SK-N-MC (cell line): ENCODE measurements at regions not wholly inside any gene's neighbourhood (a gene's known extent, or its start where the extent isn't known, plus 50 kb on each side); places are given as distances from the start of the nearest gene placed in this dataset.
"Not testable (repeated sequence)": the region's sequence is repeated elsewhere in the genome, so short reads cannot be mapped to it uniquely, and the experiment has no call there.

Experiments used
- DNase-seq: peaks from one replicate; pipeline ENCODE4 v3.0.0-alpha.2; 2011; ENCODE audit warnings: low read depth, low spot score
- H3K27ac ChIP-seq: fragments of 200-600 bp; sonication (generic); 2 replicates; pipeline ENCODE4 v1.5.1; 2016; ENCODE audit warnings: mixed run types
- H3K36me3 ChIP-seq: fragments of 200-600 bp; sonication (generic); 2 replicates; pipeline ENCODE4 v1.6.1; 2017; ENCODE audit warnings: antibody characterized with exemption, low read length, mixed read lengths; ENCODE audit not compliant: insufficient read depth
- H3K4me3 ChIP-seq: fragments of 200-600 bp; sonication (generic); 2 replicates; pipeline ENCODE4 v1.5.1; 2016
- H3K9ac ChIP-seq: fragments of 200-600 bp; sonication (generic); 2 replicates; pipeline ENCODE4 v1.8.0; 2017; ENCODE audit warnings: mixed run types, mixed read lengths; ENCODE audit not compliant: insufficient read length
- H3K9me3 ChIP-seq: fragments of 200-600 bp; sonication (generic); 2 replicates; pipeline ENCODE4 v1.6.1; 2017; ENCODE audit warnings: low read depth, mild to moderate bottlenecking, antibody characterized with exemption, low read length, moderate library complexity, mixed read lengths
- EZH2 ChIP-seq: fragments of 200-600 bp; sonication (generic); IDR thresholded peaks from one replicate; pipeline ENCODE4 v1.6.1; 2017; ENCODE audit warnings: antibody characterized with exemption
- FOXP2 ChIP-seq: optimal IDR thresholded peaks from 2 replicates; pipeline ENCODE3; 2011; ENCODE audit warnings: mild to moderate bottlenecking, moderate library complexity; ENCODE audit not compliant: insufficient read depth; ENCODE audit errors: extremely low read length, control extremely low read depth
- POLR2AphosphoS5 ChIP-seq: IDR thresholded peaks from 2 replicates; pipeline ENCODE4 v1.6.1; 2012; ENCODE audit warnings: mild to moderate bottlenecking, low read depth, low read length, borderline replicate concordance

- Histone ChIP-seq H3K4me3 (no peak overlapping the region), H3K9me3 (no peaks in the 10 kb centered on the region), H3K27ac (no peak overlapping the region), H3K36me3 (no peaks in the 10 kb centered on the region), H3K9ac (no peak overlapping the region)
- TF ChIP-seq POLR2AphosphoS5 = no peak
- no peak for TF ChIP-seq EZH2
- TF ChIP-seq FOXP2 = no peak
- DNase-seq = no peak
Measured at GRCh38 chr4:15168759-15169158, 166.5 kb downstream of the CPEB2 start.

DNA sequence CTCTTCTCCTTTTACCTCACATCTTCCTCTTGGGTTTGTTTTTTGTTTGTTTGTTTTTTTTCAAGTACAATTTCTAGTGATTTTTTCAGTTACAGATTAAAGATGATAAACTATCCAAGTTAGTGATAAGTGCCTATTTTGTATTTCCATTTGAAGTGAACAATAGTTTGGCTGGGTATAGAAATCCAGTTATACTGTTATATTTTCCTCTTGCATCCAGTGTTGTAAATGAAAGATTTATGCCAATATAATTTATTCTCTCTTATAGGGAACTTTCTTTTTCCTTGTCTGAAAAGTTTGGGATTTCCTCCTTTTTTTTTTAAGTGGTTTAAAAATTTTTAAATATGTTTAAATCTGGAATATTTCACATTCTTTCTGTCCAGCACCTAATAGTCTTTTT is 169.4 kb downstream of the CPEB2 start:
- H3K9ac ChIP-seq = no peak overlapping the region
- no peak for TF ChIP-seq POLR2AphosphoS5
- no peak for TF ChIP-seq EZH2
- no peak for TF ChIP-seq FOXP2
- no peak overlapping the region for H3K27ac ChIP-seq
- H3K36me3 ChIP-seq = no peaks in the 10 kb centered on the region
- H3K9me3 ChIP-seq = no peaks in the 10 kb centered on the region
- H3K4me3 ChIP-seq = no peak overlapping the region
- no peak for DNase-seq

DNA sequence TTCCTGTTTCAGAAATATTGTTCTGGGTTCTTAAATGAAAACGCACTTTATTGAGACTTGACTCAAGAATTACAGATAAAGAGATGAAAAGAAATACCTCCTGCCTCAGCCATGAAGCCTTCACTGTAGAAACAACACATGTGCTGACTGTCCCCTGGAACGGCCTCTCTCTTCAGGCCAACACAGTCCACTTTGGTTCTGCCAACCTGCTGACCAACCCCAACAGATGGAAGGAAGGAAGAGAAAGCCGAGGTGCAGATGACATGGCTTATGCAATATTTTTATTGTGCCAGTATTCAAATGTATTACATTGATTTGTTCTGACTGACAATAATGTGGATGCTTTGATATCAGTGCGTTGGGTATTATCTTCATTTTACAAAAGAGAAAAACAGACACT is 171.0 kb downstream of the CPEB2 start:
- DNase-seq = no peak
- H3K36me3 ChIP-seq = no peaks in the 10 kb centered on the region
- H3K27ac ChIP-seq = no peak overlapping the region
- H3K9ac ChIP-seq = no peak overlapping the region
- TF ChIP-seq POLR2AphosphoS5 = no peak
- no peak for TF ChIP-seq FOXP2
- no peak for TF ChIP-seq EZH2
- H3K4me3 ChIP-seq = no peak overlapping the region
- H3K9me3 ChIP-seq = no peaks in the 10 kb centered on the region

GRCh38 chr4:15174168-15174567 is 171.9 kb downstream of the CPEB2 start:
- DNase-seq, H3K27ac ChIP-seq, H3K9me3 ChIP-seq, H3K36me3 ChIP-seq, H3K4me3 ChIP-seq, H3K9ac ChIP-seq: not testable (repeated sequence)

- not testable (repeated sequence) for H3K4me3 ChIP-seq, DNase-seq, H3K9me3 ChIP-seq, H3K9ac ChIP-seq, H3K36me3 ChIP-seq, H3K27ac ChIP-seq
Measured at GRCh38 chr4:15179842-15180241, 177.6 kb downstream of the CPEB2 start.

DNA sequence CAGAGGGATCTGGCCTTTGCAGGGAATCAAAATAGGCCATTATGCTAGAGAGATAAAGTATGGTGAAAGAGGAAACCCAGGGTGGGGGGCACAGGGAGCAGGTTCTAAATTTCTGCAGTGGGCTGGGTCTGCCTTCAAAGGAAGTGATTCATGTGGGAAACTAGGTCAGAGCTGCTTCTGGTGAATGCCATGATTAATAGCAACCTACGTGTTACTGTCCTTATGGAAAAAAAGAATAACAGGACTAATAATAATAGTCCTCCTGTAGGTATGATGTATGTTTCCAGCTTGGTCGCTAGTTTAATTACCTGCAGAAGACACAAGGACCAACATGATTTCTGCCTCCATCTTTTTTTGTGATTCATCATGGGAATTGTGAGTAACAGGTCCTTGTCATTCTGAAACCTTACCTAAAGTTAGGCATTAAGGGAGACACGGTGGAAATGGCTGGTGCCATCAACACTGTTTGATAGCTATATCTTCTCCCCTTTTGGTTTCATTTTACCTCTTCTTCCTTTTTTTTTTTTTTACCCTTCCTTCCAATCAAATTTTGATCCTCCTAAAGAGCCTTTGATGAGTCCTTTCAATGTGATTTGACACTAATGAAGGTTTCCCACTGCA is 180.4 kb downstream of the CPEB2 start:
- no peak overlapping the region for H3K9ac ChIP-seq
- H3K4me3 ChIP-seq = no peak overlapping the region
- H3K36me3 ChIP-seq = no peaks in the 10 kb centered on the region
- no peak for TF ChIP-seq FOXP2
- no peak for TF ChIP-seq POLR2AphosphoS5
- no peak for TF ChIP-seq EZH2
- no peak overlapping the region for H3K27ac ChIP-seq
- DNase-seq = no peak
- no peaks in the 10 kb centered on the region for H3K9me3 ChIP-seq

DNA sequence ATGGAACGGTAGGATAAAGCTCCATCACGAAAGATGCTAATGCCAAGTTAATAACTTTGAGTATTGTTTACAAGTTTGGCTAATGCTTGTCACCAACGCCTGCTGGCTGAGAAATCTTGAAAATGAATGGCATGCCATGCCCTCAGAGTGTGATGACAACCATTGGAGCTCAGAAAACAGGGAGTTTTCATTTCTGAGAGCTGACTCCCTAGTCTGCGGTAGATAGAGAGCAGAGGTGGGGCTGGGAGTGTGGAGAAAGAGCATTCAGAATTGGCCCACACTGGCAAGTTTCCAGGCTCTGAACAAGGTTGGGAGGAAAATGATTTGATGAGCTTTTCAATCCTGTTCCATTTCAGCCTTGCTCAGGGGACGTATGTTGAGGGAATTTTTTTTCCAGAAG is 183.9 kb downstream of the CPEB2 start:
- H3K9me3 ChIP-seq = no peaks in the 10 kb centered on the region
- DNase-seq = no peak
- no peak for TF ChIP-seq EZH2
- TF ChIP-seq POLR2AphosphoS5 = no peak
- no peak for TF ChIP-seq FOXP2
- no peak overlapping the region for H3K4me3 ChIP-seq
- no peak overlapping the region for H3K9ac ChIP-seq
- H3K36me3 ChIP-seq = no peaks in the 10 kb centered on the region
- H3K27ac ChIP-seq = no peak overlapping the region

DNA sequence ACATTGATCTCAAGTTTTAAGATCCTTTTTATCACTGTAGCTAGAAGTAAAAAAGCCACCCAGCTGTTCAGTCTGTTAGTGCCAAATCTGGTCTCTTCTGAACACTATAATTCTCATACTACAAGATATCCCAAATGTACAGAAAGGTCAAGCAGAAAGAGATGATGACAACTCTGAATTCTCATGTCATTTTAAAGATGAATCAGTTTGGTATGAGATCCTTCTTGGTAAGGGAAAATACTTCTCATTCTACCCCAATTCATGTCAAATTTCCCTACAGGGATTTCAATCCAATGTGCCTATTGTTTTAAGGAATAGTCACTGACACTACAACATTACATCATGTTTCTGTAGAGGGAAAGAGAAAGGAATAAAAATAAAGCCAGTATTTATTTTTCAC is 184.5 kb downstream of the CPEB2 start:
- no peak for DNase-seq
- H3K4me3 ChIP-seq = no peak overlapping the region
- no peak overlapping the region for H3K9ac ChIP-seq
- TF ChIP-seq FOXP2 = no peak
- TF ChIP-seq POLR2AphosphoS5 = no peak
- no peaks in the 10 kb centered on the region for H3K36me3 ChIP-seq
- H3K9me3 ChIP-seq = no peaks in the 10 kb centered on the region
- no peak overlapping the region for H3K27ac ChIP-seq

- TF ChIP-seq FOXP2 (no peak), POLR2AphosphoS5 (no peak), EZH2 (no peak)
- Histone ChIP-seq H3K9ac (no peak overlapping the region), H3K9me3 (no peaks in the 10 kb centered on the region), H3K27ac (no peak overlapping the region), H3K4me3 (no peak overlapping the region), H3K36me3 (no peaks in the 10 kb centered on the region)
- DNase-seq = no peak
Measured at GRCh38 chr4:15188605-15189539, 186.6 kb downstream of the CPEB2 start.
